ENCODE measurements at regions not wholly inside any gene's neighbourhood (a gene's known extent, or its start where the extent isn't known, plus 50 kb on each side); places are given as distances from the start of the nearest gene placed in this dataset.

GRCh38 chr6:906920-907319 lies 214.0 kb upstream of the EXOC2 start:
- Mint-ChIP-seq H3K4me3 (no peak overlapping the region), H3K36me3 (ENCODE audit: low read depth) (no peaks in the 10 kb centered on the region), H3K27ac (no peak overlapping the region), H3K9me3 (no peaks in the 10 kb centered on the region), H3K4me1 (peaks cover 2% of the 10 kb centered on the region), H3K27me3 (ENCODE audit: low read depth) (peaks cover 15% of the 10 kb centered on the region)
- TF ChIP-seq CTCF (IDR thresholded peaks at IDR 0.05; ENCODE audit: unreplicated experiment in 3 of 3) = no peak

- H3K4me3 Mint-ChIP-seq = no peak overlapping the region
- H3K4me1 Mint-ChIP-seq = peaks cover 11% of the 10 kb centered on the region
- H3K9me3 Mint-ChIP-seq = no peaks in the 10 kb centered on the region
- no peaks in the 10 kb centered on the region for H3K36me3 Mint-ChIP-seq (ENCODE audit: low read depth)
- TF ChIP-seq CTCF (IDR thresholded peaks at IDR 0.05; ENCODE audit: unreplicated experiment in 3 of 3) = no peak
- no peak overlapping the region for H3K27ac Mint-ChIP-seq
- H3K27me3 Mint-ChIP-seq (ENCODE audit: low read depth) = peaks cover 22% of the 10 kb centered on the region
These were observed 212.6 kb upstream of the EXOC2 start for GRCh38 chr6:905556-905955.

GRCh38 chr6:904994-905393 lies 212.1 kb upstream of the EXOC2 start:
- Mint-ChIP-seq H3K9me3 (no peaks in the 10 kb centered on the region), H3K4me3 (no peak overlapping the region), H3K27me3 (ENCODE audit: low read depth) (peaks cover 22% of the 10 kb centered on the region), H3K27ac (no peak overlapping the region), H3K4me1 (peaks cover 11% of the 10 kb centered on the region), H3K36me3 (ENCODE audit: low read depth) (no peaks in the 10 kb centered on the region)
- TF ChIP-seq CTCF (IDR thresholded peaks at IDR 0.05; ENCODE audit: unreplicated experiment in 3 of 3) = no peak

- H3K4me3 Mint-ChIP-seq = no peak overlapping the region
- TF ChIP-seq CTCF (IDR thresholded peaks at IDR 0.05; ENCODE audit: unreplicated experiment in 3 of 3) = no peak
- peaks cover 11% of the 10 kb centered on the region for H3K4me1 Mint-ChIP-seq
- peaks cover 27% of the 10 kb centered on the region for H3K27me3 Mint-ChIP-seq (ENCODE audit: low read depth)
- H3K36me3 Mint-ChIP-seq (ENCODE audit: low read depth) = no peaks in the 10 kb centered on the region
- no peak overlapping the region for H3K27ac Mint-ChIP-seq
- H3K9me3 Mint-ChIP-seq = no peaks in the 10 kb centered on the region
These were observed 210.8 kb upstream of the EXOC2 start for GRCh38 chr6:903761-904160.

GRCh38 chr6:901696-902460 lies 208.9 kb upstream of the EXOC2 start:
- Mint-ChIP-seq H3K27ac (no peak overlapping the region), H3K9me3 (no peaks in the 10 kb centered on the region), H3K4me3 (no peak overlapping the region)

More at GRCh38 chr6:901696-902460, 208.9 kb upstream of the EXOC2 start:
- Mint-ChIP-seq H3K27me3 (ENCODE audit: low read depth) (peaks cover 28% of the 10 kb centered on the region), H3K4me1 (peaks cover 11% of the 10 kb centered on the region), H3K36me3 (ENCODE audit: low read depth) (no peaks in the 10 kb centered on the region)
- TF ChIP-seq CTCF (IDR thresholded peaks at IDR 0.05; ENCODE audit: unreplicated experiment in 3 of 3) = no peak

All from nephron (organoid).